GM19328 (cell line): ENCODE measurements at regions not wholly inside any gene's neighbourhood (a gene's known extent, or its start where the extent isn't known, plus 50 kb on each side); places are given as distances from the start of the nearest gene placed in this dataset.

Source experiments
- ATAC-seq: cut with Tn5 transposase; IDR thresholded peaks from one replicate; pipeline ENCODE4 v1.9.1; 2021; ENCODE audit warnings: mild to moderate bottlenecking, moderate library complexity; ENCODE audit not compliant: unreplicated experiment

DNA sequence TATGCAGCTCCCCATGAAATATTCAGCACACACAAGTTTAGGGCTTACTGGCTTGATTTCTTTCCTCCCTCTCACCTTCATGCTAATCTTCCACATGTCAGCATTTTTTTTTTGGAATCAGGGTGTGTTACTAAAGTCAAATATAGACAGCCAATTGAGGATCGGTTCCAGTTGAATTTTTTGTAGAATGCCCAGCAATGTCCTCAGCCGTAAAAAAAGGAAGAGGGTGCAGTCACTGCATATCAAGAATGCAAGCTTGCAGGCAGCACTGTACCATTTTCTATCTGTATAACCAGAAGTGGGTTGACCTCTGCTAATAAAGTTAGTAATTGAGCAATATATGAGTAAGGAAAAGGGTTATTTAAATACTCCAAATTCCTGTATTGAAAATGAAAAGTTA is 51.4 kb upstream of the CHMP2B start:
- ATAC-seq = no peak

DNA sequence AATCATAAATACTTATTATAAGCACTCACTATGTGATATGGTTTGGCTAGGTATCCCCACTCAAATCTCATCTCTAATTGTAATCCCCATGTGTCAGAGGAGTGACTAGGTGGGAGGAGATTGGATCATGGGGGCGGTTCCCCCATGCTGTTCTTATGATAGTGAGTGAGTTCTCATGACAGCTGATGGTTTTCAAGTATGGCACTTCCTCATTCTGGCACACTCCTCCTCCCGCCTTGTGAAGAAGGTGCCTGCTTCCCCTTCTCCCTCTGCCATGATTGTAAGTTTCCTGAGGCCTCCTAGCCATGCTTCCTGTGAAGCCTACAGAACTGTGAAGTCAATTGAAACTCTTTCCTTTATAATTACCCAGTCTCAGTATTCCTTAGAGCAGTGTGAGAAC is 53.3 kb upstream of the CHMP2B start:
- ATAC-seq = no peak

DNA sequence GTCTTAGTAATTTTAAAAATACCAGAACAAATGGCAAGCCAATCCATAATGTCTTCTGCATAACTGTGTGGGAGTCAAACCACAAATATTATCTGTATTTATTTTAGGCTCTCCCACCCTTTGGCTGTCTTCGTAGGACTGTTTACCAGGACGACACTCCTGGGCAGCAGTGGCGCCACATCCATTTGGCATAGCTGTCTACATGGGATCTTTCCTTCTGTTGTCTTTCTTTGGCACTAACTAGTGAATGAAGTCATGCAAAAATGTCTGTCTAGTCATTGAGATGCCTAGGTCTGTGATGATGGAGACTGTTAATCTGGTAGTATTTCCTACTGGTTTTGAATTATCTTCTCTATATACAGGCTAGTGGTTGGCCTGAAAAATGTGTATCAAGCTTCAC is 54.0 kb upstream of the CHMP2B start:
- ATAC-seq = no peak

DNA sequence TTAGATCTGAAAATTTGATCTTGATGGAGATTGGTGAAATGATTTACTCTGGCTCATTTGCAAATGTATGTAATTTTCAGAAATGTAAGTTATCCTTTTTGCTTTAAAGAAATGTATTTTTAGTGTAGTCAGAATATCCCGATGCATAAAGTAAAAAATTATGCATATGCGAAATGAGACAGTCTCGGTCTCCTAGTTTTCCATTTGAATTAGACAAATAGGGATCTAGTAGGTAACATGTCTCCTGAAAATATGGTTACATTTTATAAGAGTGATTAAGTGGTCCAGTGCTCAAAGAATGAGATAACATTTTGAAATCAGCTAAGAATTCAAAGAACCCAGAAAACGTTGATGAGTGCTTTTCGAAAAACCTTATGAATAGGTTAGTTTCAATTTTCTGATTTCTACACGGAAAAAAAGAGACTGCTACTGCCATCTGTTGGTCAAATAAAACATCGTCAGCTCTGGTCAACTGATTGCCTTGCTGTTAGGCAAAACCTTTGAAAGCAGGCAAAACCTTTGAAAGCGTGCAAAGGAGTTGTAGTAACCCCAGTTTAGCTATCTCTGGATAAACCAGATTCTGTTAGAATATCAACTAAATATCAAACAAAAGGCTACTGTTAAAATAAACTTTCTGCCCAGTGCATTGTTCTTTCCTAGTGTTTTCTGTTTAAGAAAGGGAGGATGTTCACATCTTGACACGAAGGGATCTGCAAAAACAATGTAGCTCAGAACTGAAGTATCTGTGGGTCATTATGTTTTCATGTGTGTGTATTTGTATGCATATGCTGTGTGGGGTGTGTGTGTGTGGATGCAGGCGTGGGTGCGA is 59.3 kb upstream of the CHMP2B start:
- ATAC-seq = peak; percentile 75

DNA sequence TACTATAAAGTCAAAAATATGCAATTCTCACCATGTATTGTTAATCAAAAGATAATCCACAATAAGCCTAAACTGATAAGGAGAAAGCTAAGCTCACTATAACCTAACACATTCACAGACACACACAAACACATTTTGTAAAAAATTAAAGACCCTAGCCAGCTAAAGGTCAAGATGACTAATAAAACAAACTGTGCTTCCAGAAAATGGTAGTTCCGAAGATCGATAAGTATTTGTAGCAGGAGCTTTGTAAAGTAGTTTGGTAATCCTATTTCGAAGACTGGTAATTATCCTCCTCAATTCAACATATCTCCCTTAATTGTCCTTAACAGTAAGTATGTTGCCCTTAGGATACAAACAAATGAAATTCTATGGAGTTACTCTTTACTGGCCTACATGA is 62.9 kb upstream of the CHMP2B start:
- ATAC-seq = no peak

DNA sequence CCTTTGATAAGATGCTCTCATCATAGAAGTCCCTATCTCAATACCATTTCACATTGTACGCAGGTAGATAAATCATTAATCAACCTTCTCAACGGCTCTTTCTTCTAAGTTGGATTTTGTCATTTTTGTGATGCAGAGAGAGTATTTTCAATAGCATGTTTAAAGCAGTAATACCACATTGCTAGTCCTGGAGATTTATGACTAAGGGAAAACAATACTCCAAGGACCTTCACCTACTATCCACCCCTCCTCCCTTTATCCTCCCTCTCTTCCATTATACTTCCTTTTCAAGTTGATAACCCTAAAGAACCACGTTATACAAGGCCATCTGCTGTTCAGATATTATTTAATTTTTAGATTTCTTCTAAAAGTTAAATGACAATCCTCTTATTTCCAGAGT is 65.3 kb upstream of the CHMP2B start:
- ATAC-seq = no peak

DNA sequence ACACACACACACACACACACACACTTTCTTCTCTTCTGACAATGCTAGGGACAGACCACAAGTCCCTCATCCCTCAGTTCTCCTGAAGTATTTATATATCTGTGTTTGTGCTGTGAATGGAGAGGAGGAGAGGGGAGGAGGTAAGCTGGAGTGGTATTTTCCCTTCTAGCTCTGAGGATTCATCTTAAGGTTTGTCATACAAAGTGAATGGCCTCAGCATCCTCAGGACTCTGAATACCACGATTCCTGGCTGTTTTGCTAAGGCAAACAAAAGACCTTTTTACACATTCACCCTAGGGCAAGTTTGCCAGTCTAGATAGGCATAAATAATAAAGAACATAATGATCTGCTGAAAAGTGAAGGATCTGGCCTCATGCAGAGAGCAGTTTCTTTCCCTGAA is 65.7 kb upstream of the CHMP2B start:
- ATAC-seq = no peak

DNA sequence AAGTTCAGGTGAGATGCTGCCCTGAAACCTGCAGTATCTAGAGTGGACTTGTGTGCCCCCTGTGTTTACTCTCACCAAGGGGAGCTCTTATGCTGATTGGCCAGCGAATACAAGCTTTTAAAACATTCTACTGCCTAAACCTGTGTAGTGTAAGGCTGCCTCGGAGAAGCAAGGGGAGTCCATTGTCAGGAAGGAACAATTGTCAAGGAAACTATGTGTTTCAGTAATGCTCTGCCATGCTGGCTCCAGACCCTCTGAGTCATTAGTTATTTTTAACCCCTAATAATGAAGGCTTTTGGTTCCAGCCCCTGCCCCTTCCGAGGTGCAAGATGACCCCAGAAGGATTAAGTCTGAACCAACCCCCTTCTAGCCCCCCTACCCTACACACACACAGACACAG is 66.1 kb upstream of the CHMP2B start:
- ATAC-seq = no peak

DNA sequence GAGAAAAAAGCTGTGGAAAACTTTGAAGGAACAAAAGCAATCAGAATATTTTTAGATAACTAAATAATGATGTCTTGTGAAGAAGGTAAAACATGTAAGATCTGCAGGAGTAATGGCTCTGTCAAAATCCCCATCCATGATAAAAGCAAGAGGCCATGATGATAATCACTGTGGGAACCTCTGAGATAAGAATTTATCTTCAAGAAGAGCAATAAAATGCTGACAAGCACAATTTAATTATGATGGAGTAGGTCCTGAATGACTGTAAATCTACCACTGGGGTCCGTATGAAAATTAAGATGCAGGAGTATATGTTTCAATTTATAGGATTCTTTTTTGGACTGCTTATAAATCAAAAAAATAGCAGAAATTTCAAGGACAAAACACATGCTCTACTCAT is 68.3 kb upstream of the CHMP2B start:
- ATAC-seq = no peak

DNA sequence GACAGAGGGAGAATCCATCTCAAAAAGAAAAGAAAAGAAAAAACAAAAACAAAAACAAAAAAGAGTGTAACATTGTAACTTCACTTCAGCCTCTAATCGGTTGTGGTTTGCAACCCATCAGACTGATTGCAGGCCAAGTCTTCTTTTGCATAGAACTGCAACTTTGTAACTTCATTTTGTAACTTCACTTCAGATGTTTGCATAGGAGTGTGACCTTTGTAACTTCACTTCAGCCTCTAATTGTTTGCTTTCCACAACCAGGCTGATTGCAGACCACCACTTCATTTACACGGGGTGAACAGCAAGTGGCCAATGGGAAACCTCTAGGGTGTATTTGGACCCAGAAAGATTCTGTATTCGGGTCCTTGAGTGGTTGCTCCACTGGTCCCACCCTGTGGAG is 79.1 kb upstream of the CHMP2B start:
- no peak for ATAC-seq

DNA sequence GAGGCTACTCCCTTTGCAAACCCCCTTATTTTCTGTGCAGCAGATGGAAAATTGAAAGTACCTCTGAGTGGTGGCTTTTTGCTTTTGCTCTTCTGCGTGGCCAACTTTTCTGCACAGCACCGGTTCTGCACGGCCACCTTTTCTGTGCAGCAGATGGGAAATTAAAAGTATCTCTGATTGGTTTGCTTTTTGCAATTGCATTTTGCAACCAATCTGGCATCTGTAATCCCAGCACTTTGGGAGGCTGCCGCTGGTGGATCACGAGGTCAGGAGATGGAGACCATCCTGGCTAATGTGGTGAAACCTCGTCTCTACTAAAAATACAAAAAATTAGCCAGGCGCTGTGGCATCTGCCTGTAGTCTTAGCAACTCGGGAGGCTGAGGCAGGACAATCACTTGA is 79.5 kb upstream of the CHMP2B start:
- ATAC-seq = no peak

DNA sequence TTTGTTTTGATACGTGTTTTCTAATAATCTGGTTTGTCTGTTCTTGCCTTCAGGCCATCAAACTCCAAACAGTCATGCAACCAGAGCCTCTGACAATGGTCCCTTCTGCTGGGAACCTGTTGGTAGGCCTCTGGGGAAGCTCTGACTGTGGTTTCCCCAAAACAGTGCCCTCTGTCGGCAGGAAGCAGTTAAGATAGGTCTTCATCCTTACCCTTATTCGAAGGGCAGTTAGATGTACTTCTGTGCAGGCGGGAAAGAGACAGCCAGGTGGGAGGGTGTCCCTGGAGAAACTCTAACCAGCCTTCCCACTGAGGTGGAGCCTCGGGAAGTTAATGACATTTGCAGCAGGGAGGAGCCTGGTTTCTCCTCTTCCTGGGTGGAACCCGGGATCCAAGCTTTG is 81.6 kb upstream of the CHMP2B start:
- no peak for ATAC-seq

DNA sequence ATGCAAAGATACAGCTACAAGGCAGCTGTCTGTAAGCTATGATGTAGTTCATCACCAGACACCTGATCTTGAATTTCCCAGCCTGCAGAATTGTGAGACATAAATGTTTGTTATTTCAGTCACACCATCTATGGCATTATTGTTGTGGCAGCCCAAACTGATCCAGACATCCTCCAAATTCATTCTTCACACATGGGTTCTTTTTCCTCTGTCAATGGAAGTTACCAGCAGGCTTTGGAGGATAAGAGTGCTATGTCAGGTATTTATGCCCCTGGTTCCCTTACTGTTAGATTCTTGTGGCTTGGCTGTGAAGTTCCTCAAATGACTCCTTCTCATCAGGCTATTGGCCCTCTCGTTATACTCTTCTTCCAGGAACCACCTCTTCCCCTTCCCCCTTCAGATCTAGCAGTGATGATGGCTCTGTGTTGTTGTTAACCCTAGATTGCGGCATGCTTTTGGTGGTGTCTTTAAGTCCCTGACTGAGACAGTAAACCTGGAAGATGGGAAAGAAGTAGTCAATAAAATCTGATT is 91.0 kb upstream of the CHMP2B start:
- no peak for ATAC-seq

DNA sequence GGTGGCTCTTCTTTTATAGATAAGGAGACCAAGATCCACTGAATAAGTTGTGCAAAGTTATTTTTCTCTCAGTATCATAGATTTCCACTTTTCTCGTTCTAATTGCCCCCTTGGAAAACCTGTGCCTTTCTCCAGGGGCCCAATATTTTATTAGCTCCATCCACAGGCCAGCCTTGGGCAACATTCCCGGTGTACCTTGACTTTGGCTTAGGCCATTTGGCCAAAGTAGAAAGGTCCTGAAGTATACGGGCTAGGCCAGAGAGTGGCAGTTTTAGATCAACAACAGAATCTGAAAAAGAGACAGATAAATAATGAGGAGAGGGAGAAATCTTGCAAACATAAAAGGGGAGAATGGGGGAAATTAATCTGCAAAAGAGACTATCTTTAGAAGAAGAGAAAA is 91.7 kb upstream of the CHMP2B start:
- ATAC-seq = no peak

DNA sequence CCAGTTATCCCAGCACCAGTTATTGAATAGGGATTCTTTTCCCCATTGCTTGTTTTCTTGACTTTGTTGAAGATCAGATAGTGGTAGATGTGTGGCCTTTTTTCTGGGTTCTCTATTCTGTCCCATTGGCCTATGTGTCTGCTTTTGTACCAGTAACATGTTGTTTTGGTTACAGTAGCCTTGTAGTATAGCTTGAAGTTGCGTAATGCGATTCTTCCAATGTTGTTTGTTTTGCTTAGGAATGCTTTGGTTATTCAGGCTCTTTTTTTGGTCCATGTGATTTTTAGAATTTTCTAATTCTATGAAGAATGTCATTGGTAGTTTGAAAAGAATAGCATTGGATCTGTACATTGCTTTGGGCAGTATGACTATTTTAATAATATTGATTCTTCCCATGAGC is 94.3 kb upstream of the CHMP2B start:
- ATAC-seq = no peak

DNA sequence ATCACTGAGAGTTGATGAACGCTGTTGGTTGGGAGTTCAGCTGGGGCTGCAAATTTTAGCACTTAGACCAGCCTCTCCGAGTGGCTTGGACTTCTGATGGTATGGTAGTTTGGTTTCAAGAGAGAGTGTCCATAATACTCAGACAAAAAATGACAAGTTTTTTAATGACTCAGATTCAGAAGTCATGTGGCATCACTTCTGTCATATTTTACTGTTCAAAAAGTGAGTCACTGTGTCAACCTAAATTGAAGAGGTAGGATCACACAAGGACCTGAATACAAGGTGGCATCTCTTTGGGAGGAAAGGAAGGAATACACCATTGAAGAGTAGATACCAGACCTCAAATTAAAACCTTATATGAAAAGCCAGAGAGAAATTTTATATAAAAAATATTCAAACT is 99.1 kb upstream of the CHMP2B start:
- ATAC-seq = no peak

DNA sequence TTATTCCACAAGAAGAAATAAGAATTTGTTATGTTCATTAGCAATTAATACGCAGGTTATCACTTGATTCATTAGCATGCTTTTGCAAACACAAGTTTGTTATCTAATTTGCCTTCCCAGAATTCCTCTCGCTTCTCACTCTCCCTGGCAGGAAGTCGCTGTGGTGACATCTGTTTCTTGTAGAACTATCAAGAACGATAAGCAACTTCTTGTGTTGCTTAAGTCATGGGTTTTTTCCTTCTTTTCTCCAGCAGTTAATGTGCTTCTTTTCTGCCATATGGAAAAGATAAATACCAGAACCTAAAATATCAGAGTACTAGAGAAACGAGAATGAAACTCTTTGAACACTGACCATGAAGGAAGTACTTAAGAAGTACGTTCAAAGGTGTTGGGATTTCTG is 99.8 kb upstream of the CHMP2B start:
- no peak for ATAC-seq

DNA sequence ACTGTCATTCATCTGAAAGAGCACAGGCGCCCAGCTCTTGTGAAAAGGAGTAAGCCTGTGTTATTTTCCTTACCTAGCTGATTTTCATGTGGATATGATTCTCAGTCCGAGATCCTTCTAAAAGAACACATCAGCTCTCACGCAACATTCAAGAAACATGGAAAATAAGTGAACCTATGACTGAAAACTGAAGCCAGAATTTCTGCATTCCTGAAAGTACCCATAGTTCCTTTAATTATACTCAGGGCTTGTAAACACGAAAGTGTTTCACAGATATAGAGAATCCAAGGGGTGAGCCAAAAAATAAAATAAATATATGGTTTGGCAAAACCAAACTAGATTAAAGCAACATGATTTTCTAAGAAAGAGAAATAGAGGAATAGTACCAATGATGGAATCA is 100.8 kb upstream of the CHMP2B start:
- no peak for ATAC-seq

DNA sequence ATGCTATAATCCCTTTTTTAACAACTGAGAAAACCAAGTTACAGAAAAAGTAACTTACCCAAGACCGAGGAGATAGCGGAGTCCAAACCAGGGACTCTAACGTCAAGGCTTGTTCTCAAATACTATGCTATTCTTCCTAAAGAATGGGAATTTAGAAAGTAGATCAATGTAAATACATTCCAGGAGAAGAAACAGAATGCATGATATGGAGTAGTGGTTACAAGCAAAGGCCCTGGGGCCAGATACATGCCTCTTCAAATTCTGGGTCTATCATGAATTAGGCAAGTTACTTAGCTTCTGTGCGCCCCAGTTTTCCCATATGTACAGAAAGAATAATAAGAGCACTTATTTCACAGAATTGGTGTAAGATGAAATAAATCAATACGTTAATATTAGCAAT is 102.0 kb upstream of the CHMP2B start:
- ATAC-seq = no peak

DNA sequence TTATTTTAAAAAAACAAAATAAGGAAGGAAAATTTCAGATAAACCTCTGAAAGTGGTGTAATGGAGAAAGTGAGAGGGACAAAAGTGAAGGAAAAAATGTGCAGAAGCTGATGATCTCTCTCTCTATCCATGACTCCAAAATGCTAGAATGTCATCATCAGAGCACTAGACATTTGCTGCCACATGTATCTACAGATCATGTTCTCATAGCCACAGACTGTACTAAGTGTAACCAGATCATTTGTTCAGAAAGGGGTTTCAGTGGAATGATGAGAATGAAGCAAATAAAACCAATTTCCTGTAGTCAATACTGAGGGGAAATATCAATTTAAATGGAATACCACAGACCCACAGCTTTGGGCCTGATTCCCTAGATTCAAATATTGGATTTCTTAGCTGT is 104.3 kb upstream of the CHMP2B start:
- no peak for ATAC-seq

DNA sequence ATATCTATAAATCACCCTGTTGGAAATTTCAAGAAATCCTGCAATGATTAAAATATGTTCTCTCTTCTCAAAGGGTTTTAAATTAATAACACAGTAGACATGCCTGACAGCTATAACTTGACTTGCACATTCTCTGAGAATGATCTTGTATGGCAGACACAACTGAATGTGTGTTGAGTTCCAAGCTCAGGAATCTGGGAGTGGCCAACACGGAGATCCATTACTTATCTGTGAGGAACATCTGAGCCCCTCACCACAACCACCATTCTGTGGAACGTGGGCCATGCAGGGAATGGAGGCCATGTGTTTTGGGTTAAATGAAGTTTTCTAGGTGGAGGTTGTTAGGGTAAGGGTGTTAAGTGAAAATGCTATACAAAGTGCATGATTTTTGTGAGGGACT is 105.3 kb upstream of the CHMP2B start:
- ATAC-seq = no peak

DNA sequence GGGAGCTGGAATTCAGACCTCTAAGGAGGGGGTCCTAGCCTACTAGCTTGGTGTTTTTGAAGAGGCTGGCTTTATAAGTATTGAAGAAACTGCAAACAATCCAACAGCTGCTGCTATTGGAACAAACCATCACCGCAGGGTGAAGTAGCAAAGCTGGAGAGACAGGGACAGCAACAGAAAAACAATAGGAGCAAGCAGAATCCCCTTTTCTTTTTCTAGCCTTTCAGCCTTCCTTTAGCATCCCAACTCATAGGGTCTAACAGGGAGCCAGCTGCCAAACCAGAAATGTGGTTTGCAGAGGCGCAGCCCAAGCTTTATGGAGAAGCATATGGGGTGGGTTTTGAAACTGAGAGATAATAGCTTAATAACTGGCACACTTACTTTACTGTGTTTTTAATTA is 106.2 kb upstream of the CHMP2B start:
- ATAC-seq = no peak

DNA sequence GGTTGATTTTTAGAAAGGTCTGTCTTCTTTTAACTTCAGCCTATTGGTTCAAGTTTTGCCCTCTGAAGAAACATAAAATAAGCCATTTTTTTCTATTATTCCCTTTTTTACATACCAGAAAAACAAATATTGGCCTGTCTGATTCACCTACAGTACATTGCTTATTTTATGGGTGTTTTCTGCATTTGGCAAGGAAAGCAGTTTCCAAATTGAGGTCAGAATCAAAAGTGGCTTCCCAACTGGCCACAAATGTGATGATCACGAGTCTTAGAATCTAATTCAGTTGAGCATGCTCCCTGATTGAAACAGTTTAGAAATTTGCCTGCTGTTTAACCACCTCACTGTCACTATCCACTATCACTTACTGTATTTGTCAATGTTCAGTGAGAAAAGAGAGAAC is 106.9 kb upstream of the CHMP2B start:
- no peak for ATAC-seq
